Fibroblast of pulmonary artery (primary cell): ENCODE measurements at regions not wholly inside any gene's neighbourhood (a gene's known extent, or its start where the extent isn't known, plus 50 kb on each side); places are given as distances from the start of the nearest gene placed in this dataset.

Experiments
- DNase-seq: peaks from one replicate; pipeline ENCODE4 v3.0.0-alpha.2; 2010; ENCODE audit warnings: low read depth
- H3K4me3 ChIP-seq: replicated peaks from 2 replicates; pipeline ENCODE4 v1.5.1; 2011; ENCODE audit warnings: low read depth, mild to moderate bottlenecking, control low read depth, low read length, moderate library complexity
- TF ChIP-seq, protein P1 (sequence below): IDR thresholded peaks from 2 replicates; pipeline ENCODE4 v1.5.1; 2011; ENCODE audit warnings: mild to moderate bottlenecking, control low read depth, low read length, inconsistent platforms; ENCODE audit errors: missing control alignments

DNA sequence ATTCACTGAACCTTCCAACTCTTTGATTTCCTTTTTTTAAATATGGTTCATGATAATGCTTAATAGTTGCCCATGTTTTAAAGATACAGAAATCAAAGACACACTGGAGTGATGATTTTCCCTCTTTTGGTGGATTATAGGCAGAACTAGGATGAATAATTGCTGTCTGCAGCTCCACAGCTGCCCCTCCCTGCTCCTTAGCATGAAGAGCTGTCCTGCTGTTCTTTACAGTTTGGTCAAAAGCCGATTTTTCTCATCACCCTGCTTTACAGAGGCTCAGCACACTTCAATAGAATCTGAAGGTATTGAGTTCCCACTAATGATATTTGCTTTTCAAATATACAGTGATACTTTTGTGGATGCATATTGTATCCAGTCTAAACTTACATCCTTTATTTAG lies 202.6 kb downstream of the AASDHPPT start:
- H3K4me3 ChIP-seq = no peak overlapping the region
- TF ChIP-seq, protein P1, sequence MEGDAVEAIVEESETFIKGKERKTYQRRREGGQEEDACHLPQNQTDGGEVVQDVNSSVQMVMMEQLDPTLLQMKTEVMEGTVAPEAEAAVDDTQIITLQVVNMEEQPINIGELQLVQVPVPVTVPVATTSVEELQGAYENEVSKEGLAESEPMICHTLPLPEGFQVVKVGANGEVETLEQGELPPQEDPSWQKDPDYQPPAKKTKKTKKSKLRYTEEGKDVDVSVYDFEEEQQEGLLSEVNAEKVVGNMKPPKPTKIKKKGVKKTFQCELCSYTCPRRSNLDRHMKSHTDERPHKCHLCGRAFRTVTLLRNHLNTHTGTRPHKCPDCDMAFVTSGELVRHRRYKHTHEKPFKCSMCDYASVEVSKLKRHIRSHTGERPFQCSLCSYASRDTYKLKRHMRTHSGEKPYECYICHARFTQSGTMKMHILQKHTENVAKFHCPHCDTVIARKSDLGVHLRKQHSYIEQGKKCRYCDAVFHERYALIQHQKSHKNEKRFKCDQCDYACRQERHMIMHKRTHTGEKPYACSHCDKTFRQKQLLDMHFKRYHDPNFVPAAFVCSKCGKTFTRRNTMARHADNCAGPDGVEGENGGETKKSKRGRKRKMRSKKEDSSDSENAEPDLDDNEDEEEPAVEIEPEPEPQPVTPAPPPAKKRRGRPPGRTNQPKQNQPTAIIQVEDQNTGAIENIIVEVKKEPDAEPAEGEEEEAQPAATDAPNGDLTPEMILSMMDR = no peak
- DNase-seq = no peak

DNA sequence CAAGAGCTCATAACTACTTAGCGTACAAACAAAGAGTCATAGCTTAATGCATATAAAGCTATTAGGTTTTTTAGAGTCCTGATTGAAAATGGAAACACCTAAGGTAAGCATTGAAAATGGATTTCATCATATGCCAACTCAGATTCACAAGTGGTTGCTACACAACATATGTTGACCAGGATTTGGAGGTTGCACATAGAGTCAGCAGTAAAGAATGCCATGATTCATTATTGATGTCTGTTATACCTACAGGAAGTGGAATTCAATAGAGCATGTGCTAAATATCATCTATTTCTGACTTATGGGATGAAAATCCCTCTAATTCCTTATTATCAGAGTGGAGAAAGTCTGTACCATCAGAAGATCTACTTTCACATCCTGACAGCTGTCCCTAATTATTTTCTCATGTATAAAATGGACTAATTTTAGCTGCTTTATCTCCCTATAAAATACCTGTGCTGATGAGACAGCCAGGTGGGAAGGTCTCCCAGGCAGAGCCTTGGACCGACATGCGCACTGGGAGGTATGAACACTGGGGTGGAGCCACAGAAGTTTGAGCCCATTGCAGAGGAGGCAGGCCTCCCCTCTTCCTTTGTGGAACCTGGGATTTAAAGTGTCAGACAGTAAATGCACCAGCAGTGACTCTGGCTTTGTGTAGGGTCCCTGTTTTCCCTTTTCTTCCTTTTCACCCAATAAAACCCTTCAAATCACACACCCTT lies 204.2 kb downstream of the AASDHPPT start:
- H3K4me3 ChIP-seq = no peak overlapping the region
- TF ChIP-seq, protein P1 = no peak

DNA sequence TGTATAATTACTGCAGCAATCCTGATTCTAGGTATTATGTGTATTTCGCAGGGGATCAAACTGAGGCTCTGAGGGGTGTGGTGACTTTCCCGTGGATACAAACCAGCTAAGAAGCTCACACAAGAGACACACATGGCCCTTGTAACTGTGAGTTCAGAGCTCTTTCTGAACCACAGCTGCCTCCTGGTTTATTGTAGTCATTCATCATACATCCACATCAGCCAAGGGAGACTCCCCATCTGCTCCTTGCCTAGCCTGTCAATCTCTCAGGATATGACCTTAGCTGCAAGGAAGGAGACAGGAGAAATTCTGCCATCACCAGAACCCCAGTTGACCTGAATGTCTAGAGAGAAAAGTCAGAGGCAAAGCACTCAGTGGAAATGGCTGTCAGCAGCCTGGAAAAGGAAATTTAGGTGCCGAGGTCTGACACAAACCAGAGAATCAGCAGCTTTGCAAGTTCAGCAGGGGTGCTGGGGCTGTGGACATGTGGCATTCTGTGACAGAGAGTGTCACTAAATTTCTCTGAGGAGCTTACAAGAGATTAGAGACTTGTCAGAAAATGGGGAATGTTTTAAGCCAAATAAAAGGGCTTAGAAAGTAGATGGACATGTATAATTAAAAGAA lies 209.5 kb downstream of the AASDHPPT start:
- H3K4me3 ChIP-seq = no peak overlapping the region
- TF ChIP-seq, protein P1 = no peak
- no peak for DNase-seq

More for the DNA sequence above, 204.2 kb downstream of the AASDHPPT start:
- DNase-seq = peak; percentile 92

DNA sequence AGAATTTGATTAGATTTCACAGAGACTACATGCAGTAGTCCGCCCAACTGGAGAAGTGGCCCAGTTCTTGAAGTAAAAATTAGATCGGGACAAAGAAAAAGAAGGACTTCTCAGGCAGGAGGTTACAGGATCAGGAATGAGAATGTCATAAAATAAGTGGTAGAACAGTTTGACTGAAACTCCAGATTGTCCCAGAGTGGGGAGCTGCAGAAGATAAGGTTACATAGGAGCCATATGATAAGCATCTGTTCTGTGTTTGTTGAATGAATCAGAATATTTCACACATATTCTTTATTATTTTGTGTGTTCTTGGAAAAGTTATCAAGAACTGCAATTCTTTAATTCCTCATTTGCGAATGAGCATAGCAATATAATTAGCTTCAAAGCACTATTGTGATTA lies 210.6 kb downstream of the AASDHPPT start:
- no peak for DNase-seq
- TF ChIP-seq, protein P1 = no peak
- H3K4me3 ChIP-seq = no peak overlapping the region

DNA sequence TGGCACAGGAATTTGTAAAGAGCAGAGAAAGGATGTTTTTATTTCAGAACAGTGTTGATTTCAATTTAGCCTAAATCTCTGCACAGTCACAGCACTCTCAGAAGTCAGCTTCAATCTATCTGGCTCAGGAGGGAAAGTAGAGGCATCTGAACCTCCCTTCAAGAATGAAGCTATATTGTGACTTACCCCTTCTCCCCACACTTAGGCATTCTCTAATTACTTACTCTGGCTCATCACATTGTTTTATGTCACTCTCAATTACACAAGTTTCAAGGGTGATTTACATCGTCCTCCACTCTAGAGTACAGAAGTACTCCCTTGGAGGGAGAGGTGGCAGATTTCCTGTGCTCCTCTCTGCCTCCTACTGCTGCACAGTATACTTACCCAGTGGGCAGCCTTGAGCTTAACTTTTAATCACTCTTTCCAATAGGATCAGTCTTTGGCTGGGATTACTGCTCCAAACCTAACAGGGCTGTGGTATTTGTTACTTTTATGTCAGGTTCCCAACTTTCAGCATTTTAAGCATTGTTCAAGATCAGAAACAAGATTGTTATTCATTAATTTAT lies 211.4 kb downstream of the AASDHPPT start:
- H3K4me3 ChIP-seq = no peak overlapping the region
- TF ChIP-seq, protein P1 = no peak
- no peak for DNase-seq

DNA sequence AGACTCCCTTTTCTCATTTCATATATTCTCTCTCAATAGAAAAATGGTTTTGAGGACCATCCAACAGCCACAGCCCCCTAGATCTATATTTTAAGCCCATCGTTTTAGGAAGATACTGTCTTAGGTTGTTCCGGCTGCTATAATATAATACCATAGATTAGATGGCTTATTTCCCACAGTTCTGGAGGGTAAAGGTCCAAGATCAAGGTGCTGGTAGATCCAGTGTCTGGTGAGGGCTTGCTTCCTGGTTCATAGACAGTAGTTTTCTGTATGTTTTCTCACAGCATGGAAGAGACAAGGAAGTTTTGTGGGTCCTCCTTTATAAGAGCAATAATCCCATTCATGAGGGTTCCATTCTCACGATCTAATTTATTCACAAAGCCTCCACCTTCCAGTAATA lies 215.1 kb downstream of the AASDHPPT start:
- no peak for DNase-seq
- TF ChIP-seq, protein P1 = no peak
- H3K4me3 ChIP-seq = no peak overlapping the region
